Fibroblast of lung (primary cell): ENCODE measurements at regions not wholly inside any gene's neighbourhood (a gene's known extent, or its start where the extent isn't known, plus 50 kb on each side); places are given as distances from the start of the nearest gene placed in this dataset.

ENCODE experiments used
- DNase-seq, 2 donors: peaks; one replicate each; pipeline versions ENCODE4 v3.0.0 to v3.0.0-alpha.2; 2010; ENCODE audit warnings: low read depth in 2 of 2
- H2AFZ ChIP-seq: 2 replicates; pipeline ENCODE4 v1.5.1; 2012; ENCODE audit warnings: low read length, control low read depth, inconsistent platforms
- H3K27ac ChIP-seq: 2 replicates; pipeline ENCODE4 v1.5.1; 2011; ENCODE audit warnings: low read length, control low read depth; ENCODE audit not compliant: insufficient read depth
- H3K27me3 ChIP-seq: 2 replicates; pipeline ENCODE4 v1.5.1; 2011; ENCODE audit warnings: mild to moderate bottlenecking, low read length; ENCODE audit not compliant: control insufficient read depth, insufficient read depth
- H3K36me3 ChIP-seq: 2 replicates; pipeline ENCODE4 v1.5.1; 2011; ENCODE audit warnings: low read length; ENCODE audit not compliant: control insufficient read depth, insufficient read depth
- H3K4me1 ChIP-seq: 2 replicates; pipeline ENCODE4 v1.5.1; 2011; ENCODE audit warnings: low read length; ENCODE audit not compliant: control insufficient read depth, insufficient read depth; ENCODE audit errors: extremely low read depth
- H3K4me2 ChIP-seq: 2 replicates; pipeline ENCODE4 v1.5.1; 2011; ENCODE audit warnings: low read length, control low read depth; ENCODE audit not compliant: insufficient read depth; ENCODE audit errors: extremely low read depth
- H3K4me3 ChIP-seq, 4 experiments: fragments of 200-600 bp in 1 of 4; sonication (generic) in 1 of 4; replicated peaks in 1 of 4; 2 replicates each; pipeline ENCODE4 v1.5.1; 2011 to 2016; ENCODE audit warnings: low read length in 4 of 4, low read depth in 3 of 4, mild to moderate bottlenecking in 3 of 4, control low read depth in 2 of 4, inconsistent platforms in 1 of 4, mixed read lengths in 1 of 4; ENCODE audit not compliant: insufficient read depth in 1 of 4; ENCODE audit errors: control extremely low read depth in 1 of 4
- H3K79me2 ChIP-seq: 2 replicates; pipeline ENCODE4 v1.5.1; 2012; ENCODE audit warnings: mild to moderate bottlenecking, low read length, inconsistent platforms; ENCODE audit not compliant: control insufficient read depth, insufficient read depth
- H3K9ac ChIP-seq: 2 replicates; pipeline ENCODE4 v1.5.1; 2011; ENCODE audit warnings: mild to moderate bottlenecking, low read length, control low read depth; ENCODE audit not compliant: insufficient read depth
- H3K9me3 ChIP-seq: 2 replicates; pipeline ENCODE4 v1.5.1; 2012; ENCODE audit warnings: low read depth, low read length; ENCODE audit not compliant: control insufficient read depth, insufficient read depth
- H4K20me1 ChIP-seq: 2 replicates; pipeline ENCODE4 v1.5.1; 2011; ENCODE audit warnings: low read length; ENCODE audit not compliant: control insufficient read depth, insufficient read depth; ENCODE audit errors: extremely low read depth
- EZH2 ChIP-seq: IDR thresholded peaks from 2 replicates; pipeline ENCODE4 v1.5.1; 2012; ENCODE audit warnings: low read length, control low read depth, mild to moderate bottlenecking; ENCODE audit errors: missing control alignments
- TF ChIP-seq, protein P1 (sequence below), 2 donors: IDR thresholded peaks in 1 of 2; conservative IDR thresholded peaks in 1 of 2; 1 replicate in 1 of 2; 2 replicates in 1 of 2; pipeline ENCODE4 v1.5.1; 2011 to 2012; ENCODE audit warnings: low read length in 2 of 2, control low read depth in 1 of 2, inconsistent platforms in 1 of 2, low read depth in 1 of 2, mild to moderate bottlenecking in 1 of 2

DNA sequence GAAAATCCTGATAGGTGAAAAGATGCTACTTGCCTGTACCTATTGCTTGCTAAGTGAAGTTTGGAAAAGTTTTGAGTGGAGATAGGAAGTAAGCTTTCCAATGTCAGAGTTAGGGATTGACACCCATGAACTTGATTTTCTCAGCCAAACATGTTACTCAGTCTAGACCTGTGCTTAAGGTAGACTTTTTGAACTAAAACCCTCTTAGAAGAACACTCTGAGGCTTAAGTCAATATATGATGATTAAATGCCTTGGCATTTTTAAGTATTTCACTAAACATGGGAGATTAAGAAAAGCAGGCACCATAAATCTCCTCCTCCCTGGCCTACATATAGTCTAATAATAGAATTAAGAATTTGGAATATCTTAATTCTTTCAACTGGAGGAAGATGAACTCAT lies 785.6 kb upstream of the SOX9 start:
- Histone ChIP-seq H3K27ac (no peak overlapping the region), H3K4me1 (no peaks in the 10 kb centered on the region), H3K36me3 (no peaks in the 10 kb centered on the region), H3K4me2 (no peak overlapping the region), H3K4me3 (no peak overlapping the region), H2AFZ (no peak overlapping the region), H3K27me3 (no peaks in the 10 kb centered on the region), H3K79me2 (no peaks in the 10 kb centered on the region), H3K9me3 (no peaks in the 10 kb centered on the region), H3K9ac (no peak overlapping the region), H4K20me1 (no peaks in the 10 kb centered on the region)
- DNase-seq, result no peak
- TF ChIP-seq, protein P1, sequence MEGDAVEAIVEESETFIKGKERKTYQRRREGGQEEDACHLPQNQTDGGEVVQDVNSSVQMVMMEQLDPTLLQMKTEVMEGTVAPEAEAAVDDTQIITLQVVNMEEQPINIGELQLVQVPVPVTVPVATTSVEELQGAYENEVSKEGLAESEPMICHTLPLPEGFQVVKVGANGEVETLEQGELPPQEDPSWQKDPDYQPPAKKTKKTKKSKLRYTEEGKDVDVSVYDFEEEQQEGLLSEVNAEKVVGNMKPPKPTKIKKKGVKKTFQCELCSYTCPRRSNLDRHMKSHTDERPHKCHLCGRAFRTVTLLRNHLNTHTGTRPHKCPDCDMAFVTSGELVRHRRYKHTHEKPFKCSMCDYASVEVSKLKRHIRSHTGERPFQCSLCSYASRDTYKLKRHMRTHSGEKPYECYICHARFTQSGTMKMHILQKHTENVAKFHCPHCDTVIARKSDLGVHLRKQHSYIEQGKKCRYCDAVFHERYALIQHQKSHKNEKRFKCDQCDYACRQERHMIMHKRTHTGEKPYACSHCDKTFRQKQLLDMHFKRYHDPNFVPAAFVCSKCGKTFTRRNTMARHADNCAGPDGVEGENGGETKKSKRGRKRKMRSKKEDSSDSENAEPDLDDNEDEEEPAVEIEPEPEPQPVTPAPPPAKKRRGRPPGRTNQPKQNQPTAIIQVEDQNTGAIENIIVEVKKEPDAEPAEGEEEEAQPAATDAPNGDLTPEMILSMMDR (conservative IDR thresholded peaks at IDR 0.05 in 1 of 2, IDR thresholded peaks at IDR 0.05 in 1 of 2; ENCODE audit: low read depth in 1 of 2, low read length in 2 of 2), result no peak
- no peak for TF ChIP-seq EZH2

DNA sequence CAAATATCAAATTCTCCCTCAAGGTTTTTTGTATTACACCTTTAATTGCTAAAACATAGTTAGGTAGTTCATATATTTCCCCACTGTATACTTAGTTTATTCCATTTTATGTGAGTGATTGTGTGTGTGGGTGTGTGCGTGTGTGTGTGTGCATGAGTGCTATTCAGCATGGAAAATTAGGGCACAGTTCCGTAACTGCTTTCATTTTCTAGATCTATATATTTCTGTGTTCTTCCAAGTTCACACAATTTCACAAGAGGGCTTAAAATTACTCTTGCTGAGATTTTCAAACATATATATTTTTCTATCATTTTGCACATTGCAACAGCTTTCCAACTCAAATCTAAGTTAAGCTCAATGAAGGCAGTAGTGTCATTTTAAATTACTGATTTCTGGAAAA lies 782.9 kb upstream of the SOX9 start:
- TF ChIP-seq EZH2, result no peak
- TF ChIP-seq, protein P1 (conservative IDR thresholded peaks at IDR 0.05 in 1 of 2, IDR thresholded peaks at IDR 0.05 in 1 of 2; ENCODE audit: low read depth in 1 of 2, low read length in 2 of 2), result no peak
- no peaks in the 10 kb centered on the region for H4K20me1 ChIP-seq

DNA sequence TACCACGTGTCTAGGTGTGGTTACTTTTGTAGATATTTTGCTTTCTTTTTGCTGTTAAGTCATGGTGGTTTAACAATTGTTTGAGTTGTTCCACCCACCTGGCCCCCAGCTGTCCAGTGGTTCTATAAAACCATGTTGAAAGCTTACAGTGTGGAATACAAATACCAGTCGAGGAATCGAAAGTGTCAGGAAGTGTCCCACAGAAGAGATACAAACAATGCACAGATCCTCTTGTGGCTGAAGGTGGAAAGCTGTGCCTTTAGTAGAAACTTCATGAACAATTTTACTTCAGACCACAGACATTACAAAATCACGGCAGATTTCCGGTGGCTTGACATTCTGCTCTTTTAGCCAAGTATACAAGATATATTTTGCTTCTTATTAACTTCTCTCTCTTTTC lies 782.4 kb upstream of the SOX9 start:
- Histone ChIP-seq H3K27ac (no peak overlapping the region), H2AFZ (peak overlapping the region; percentile 47), H4K20me1 (no peaks in the 10 kb centered on the region), H3K79me2 (no peaks in the 10 kb centered on the region), H3K4me1 (no peaks in the 10 kb centered on the region), H3K27me3 (no peaks in the 10 kb centered on the region), H3K36me3 (no peaks in the 10 kb centered on the region), H3K9ac (no peak overlapping the region), H3K4me2 (peak overlapping the region; percentile 64), H3K9me3 (no peaks in the 10 kb centered on the region), H3K4me3 (peak overlapping the region in 3 of 4 experiments; percentile 6 to 42 (median 35))
- DNase-seq, result peak; percentile 60 to 68
- TF ChIP-seq, protein P1 (conservative IDR thresholded peaks at IDR 0.05 in 1 of 2, IDR thresholded peaks at IDR 0.05 in 1 of 2; ENCODE audit: low read depth in 1 of 2, low read length in 2 of 2), result no peak
- TF ChIP-seq EZH2, result no peak

More for the DNA sequence above, 782.9 kb upstream of the SOX9 start:
- no peaks in the 10 kb centered on the region for H3K36me3 ChIP-seq
- H3K4me3 ChIP-seq, result peak overlapping the region in 3 of 4 experiments; percentile 6 to 42 (median 35)
- H3K4me2 ChIP-seq, result peak overlapping the region; percentile 64
- no peak overlapping the region for H3K9ac ChIP-seq
- no peaks in the 10 kb centered on the region for H3K27me3 ChIP-seq
- no peak overlapping the region for H2AFZ ChIP-seq
- DNase-seq, result peak; percentile 32 to 66
- H3K9me3 ChIP-seq, result no peaks in the 10 kb centered on the region
- H3K4me1 ChIP-seq, result no peaks in the 10 kb centered on the region
- no peaks in the 10 kb centered on the region for H3K79me2 ChIP-seq
- no peak overlapping the region for H3K27ac ChIP-seq
